ENCODE measurements at regions not wholly inside any gene's neighbourhood (a gene's known extent, or its start where the extent isn't known, plus 50 kb on each side); places are given as distances from the start of the nearest gene placed in this dataset.

DNA sequence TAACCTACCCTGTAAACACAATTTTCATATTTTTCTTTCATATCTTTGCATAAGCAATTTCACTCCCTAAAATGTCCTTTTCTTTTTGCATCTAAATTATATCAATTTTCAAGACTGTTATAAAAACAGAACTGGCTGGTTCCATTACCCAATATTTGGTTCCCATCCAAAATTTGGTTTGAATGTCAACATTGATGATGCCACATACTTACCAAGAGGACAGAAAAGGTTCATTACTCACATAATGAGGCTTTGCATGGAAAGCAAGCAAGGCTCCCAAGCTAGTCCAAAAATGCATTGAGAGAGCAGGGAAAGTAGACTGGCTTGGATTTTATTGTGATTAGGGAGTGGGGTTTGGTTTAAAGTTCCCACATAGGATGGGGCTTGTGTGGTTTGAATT, 144.4 kb upstream of the AKIRIN2 start:
- H3K4me2 ChIP-seq (ENCODE audit: extremely low read depth, insufficient read depth, low read length), result no peak overlapping the region
- no peak overlapping the region for H3K9ac ChIP-seq (ENCODE audit: insufficient read depth, low read length)
- no peaks in the 10 kb centered on the region for H4K20me1 ChIP-seq (ENCODE audit: control insufficient read depth, extremely low read depth, insufficient read depth, low read length)
- H3K9me3 ChIP-seq (ENCODE audit: control insufficient read depth, insufficient read depth, low read depth, low read length), result no peaks in the 10 kb centered on the region
- H3K4me3 ChIP-seq (replicated peaks in 1 of 4; ENCODE audit: control extremely low read depth in 1 of 4, insufficient read depth in 1 of 4, low read depth in 3 of 4, low read length in 4 of 4), result no peak overlapping the region
- H3K36me3 ChIP-seq (ENCODE audit: control insufficient read depth, insufficient read depth, low read length), result no peaks in the 10 kb centered on the region
- no peak for TF ChIP-seq EZH2 (IDR thresholded peaks at IDR 0.05; ENCODE audit: low read length, missing control alignments)
- TF ChIP-seq CTCF (conservative IDR thresholded peaks at IDR 0.05 in 1 of 2, IDR thresholded peaks at IDR 0.05 in 1 of 2; ENCODE audit: low read depth in 1 of 2, low read length in 2 of 2), result no peak
- no peak overlapping the region for H2AFZ ChIP-seq (ENCODE audit: low read length)
- no peak overlapping the region for H3K27ac ChIP-seq (ENCODE audit: insufficient read depth, low read length)
- peaks cover 2% of the 10 kb centered on the region for H3K27me3 ChIP-seq (ENCODE audit: control insufficient read depth, insufficient read depth, low read length)
- H3K4me1 ChIP-seq (ENCODE audit: control insufficient read depth, extremely low read depth, insufficient read depth, low read length), result no peaks in the 10 kb centered on the region
- H3K79me2 ChIP-seq (ENCODE audit: control insufficient read depth, insufficient read depth, low read length), result no peaks in the 10 kb centered on the region
- no peak for DNase-seq (ENCODE audit: low read depth in 2 of 2)

- Histone ChIP-seq H3K36me3 (ENCODE audit: control insufficient read depth, insufficient read depth, low read length) (no peaks in the 10 kb centered on the region), H3K27me3 (ENCODE audit: control insufficient read depth, insufficient read depth, low read length) (no peaks in the 10 kb centered on the region), H3K4me1 (ENCODE audit: control insufficient read depth, extremely low read depth, insufficient read depth, low read length) (no peaks in the 10 kb centered on the region), H2AFZ (ENCODE audit: low read length) (no peak overlapping the region), H3K9me3 (ENCODE audit: control insufficient read depth, insufficient read depth, low read depth, low read length) (no peaks in the 10 kb centered on the region), H3K4me3 (replicated peaks in 1 of 4; ENCODE audit: control extremely low read depth in 1 of 4, insufficient read depth in 1 of 4, low read depth in 3 of 4, low read length in 4 of 4) (no peak overlapping the region), H3K79me2 (ENCODE audit: control insufficient read depth, insufficient read depth, low read length) (no peaks in the 10 kb centered on the region), H3K27ac (ENCODE audit: insufficient read depth, low read length) (no peak overlapping the region), H3K9ac (ENCODE audit: insufficient read depth, low read length) (no peak overlapping the region), H4K20me1 (ENCODE audit: control insufficient read depth, extremely low read depth, insufficient read depth, low read length) (no peaks in the 10 kb centered on the region), H3K4me2 (ENCODE audit: extremely low read depth, insufficient read depth, low read length) (no peak overlapping the region)
- DNase-seq (ENCODE audit: low read depth in 2 of 2), result no peak
- TF ChIP-seq EZH2 (IDR thresholded peaks at IDR 0.05; ENCODE audit: low read length, missing control alignments) (no peak), CTCF (conservative IDR thresholded peaks at IDR 0.05 in 1 of 2, IDR thresholded peaks at IDR 0.05 in 1 of 2; ENCODE audit: low read depth in 1 of 2, low read length in 2 of 2) (no peak)
Measured at GRCh38 chr6:87840324-87840723, 138.3 kb upstream of the AKIRIN2 start.

DNA sequence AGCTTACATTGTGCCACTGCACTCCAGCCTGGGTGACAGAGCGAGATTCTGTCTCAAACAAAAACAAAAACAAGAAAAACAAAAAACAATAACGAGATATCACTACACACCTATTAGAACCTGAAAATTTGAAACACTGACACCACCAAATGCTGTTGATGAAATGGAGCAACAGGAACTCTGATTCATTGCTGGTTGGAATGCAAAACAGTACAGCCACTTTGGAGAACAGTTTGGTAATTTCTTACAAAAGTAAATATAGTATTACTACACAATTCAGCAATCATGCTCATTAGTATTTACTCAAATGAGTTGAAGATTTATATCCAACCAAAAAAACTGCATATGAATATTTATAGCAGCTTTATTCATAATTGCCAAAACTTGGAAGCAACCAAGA, 135.8 kb upstream of the AKIRIN2 start:
- Histone ChIP-seq H3K4me1 (ENCODE audit: control insufficient read depth, extremely low read depth, insufficient read depth, low read length) (no peaks in the 10 kb centered on the region), H3K79me2 (ENCODE audit: control insufficient read depth, insufficient read depth, low read length) (no peaks in the 10 kb centered on the region), H4K20me1 (ENCODE audit: control insufficient read depth, extremely low read depth, insufficient read depth, low read length) (no peaks in the 10 kb centered on the region), H3K27ac (ENCODE audit: insufficient read depth, low read length) (no peak overlapping the region), H3K9me3 (ENCODE audit: control insufficient read depth, insufficient read depth, low read depth, low read length) (no peaks in the 10 kb centered on the region), H3K27me3 (ENCODE audit: control insufficient read depth, insufficient read depth, low read length) (no peaks in the 10 kb centered on the region), H3K9ac (ENCODE audit: insufficient read depth, low read length) (no peak overlapping the region), H2AFZ (ENCODE audit: low read length) (no peak overlapping the region), H3K4me2 (ENCODE audit: extremely low read depth, insufficient read depth, low read length) (no peak overlapping the region), H3K36me3 (ENCODE audit: control insufficient read depth, insufficient read depth, low read length) (no peaks in the 10 kb centered on the region), H3K4me3 (replicated peaks in 1 of 4; ENCODE audit: control extremely low read depth in 1 of 4, insufficient read depth in 1 of 4, low read depth in 3 of 4, low read length in 4 of 4) (no peak overlapping the region)
- no peak for DNase-seq (ENCODE audit: low read depth in 2 of 2)
- TF ChIP-seq CTCF (conservative IDR thresholded peaks at IDR 0.05 in 1 of 2, IDR thresholded peaks at IDR 0.05 in 1 of 2; ENCODE audit: low read depth in 1 of 2, low read length in 2 of 2) (no peak), EZH2 (IDR thresholded peaks at IDR 0.05; ENCODE audit: low read length, missing control alignments) (no peak)
